HepG2 (cell line): ENCODE measurements at regions not wholly inside any gene's neighbourhood (a gene's known extent, or its start where the extent isn't known, plus 50 kb on each side); places are given as distances from the start of the nearest gene placed in this dataset.

ENCODE experiments used
- ARID5B ChIP-seq: IDR thresholded peaks from 2 replicates; pipeline ENCODE4 v1.4.0; 2020; ENCODE audit warnings: mild to moderate bottlenecking, missing genetic modification reagents
- HMG20A ChIP-seq: IDR thresholded peaks from 2 replicates; pipeline ENCODE4 v1.6.1; 2016; ENCODE audit warnings: borderline replicate concordance
- JDP2 ChIP-seq: sonication (generic); formaldehyde crosslinking; IDR thresholded peaks from 2 replicates; pipeline ENCODE4 v1.8.1; 2022; ENCODE audit warnings: missing genetic modification reagents, borderline replicate concordance
- RFX3 ChIP-seq: IDR thresholded peaks from 2 replicates; pipeline ENCODE4 v1.6.1; 2016; ENCODE audit warnings: missing biosample characterization, missing genetic modification reagents
- SAP130 ChIP-seq: IDR thresholded peaks from 2 replicates; pipeline ENCODE4 v1.6.1; 2016; ENCODE audit warnings: low read depth
- TEAD3 ChIP-seq: optimal IDR thresholded peaks from 2 replicates; pipeline ENCODE3; 2016; ENCODE audit warnings: borderline replicate concordance
- TRIM24 ChIP-seq: sonication (generic); formaldehyde crosslinking; IDR thresholded peaks from 2 replicates; pipeline ENCODE4 v1.8.0; 2022; ENCODE audit warnings: mild to moderate bottlenecking, missing genetic modification reagents
- ZBTB4 ChIP-seq: sonication (generic); formaldehyde crosslinking; IDR thresholded peaks from 2 replicates; pipeline ENCODE4 v1.4.0; 2020; ENCODE audit warnings: missing genetic modification reagents, mild to moderate bottlenecking, borderline replicate concordance
- ZFP36L1 ChIP-seq: sonication (generic); formaldehyde crosslinking; IDR thresholded peaks from 2 replicates; pipeline ENCODE4 v1.8.0; 2022; ENCODE audit warnings: mild to moderate bottlenecking, missing genetic modification reagents, moderate library complexity
- ZKSCAN8 ChIP-seq: IDR thresholded peaks from 2 replicates; pipeline ENCODE4 v1.6.1; 2016; ENCODE audit warnings: borderline replicate concordance, missing genetic modification reagents, missing compliant biosample characterization
- ZNF280D ChIP-seq: sonication (generic); formaldehyde crosslinking; IDR thresholded peaks from 2 replicates; pipeline ENCODE4 v1.5.1; 2020; ENCODE audit warnings: mild to moderate bottlenecking, missing genetic modification reagents
- ZNF563 ChIP-seq: sonication (generic); formaldehyde crosslinking; IDR thresholded peaks from 2 replicates; pipeline ENCODE4 v1.8.0; 2022; ENCODE audit warnings: mild to moderate bottlenecking, moderate library complexity, missing genetic modification reagents
- ZNF687 ChIP-seq: sonication (generic); formaldehyde crosslinking; IDR thresholded peaks from 2 replicates; pipeline ENCODE4 v1.5.1; 2020; ENCODE audit warnings: mild to moderate bottlenecking, missing genetic modification reagents, moderate library complexity
- ZNF772 ChIP-seq: sonication (generic); formaldehyde crosslinking; IDR thresholded peaks from 2 replicates; pipeline ENCODE4 v1.5.0; 2020; ENCODE audit warnings: mild to moderate bottlenecking, missing genetic modification reagents
- ZNF816 ChIP-seq: sonication (generic); formaldehyde crosslinking; IDR thresholded peaks from 2 replicates; pipeline ENCODE4 v1.8.0; 2022; ENCODE audit warnings: missing genetic modification reagents, mild to moderate bottlenecking, borderline replicate concordance
- ZSCAN29 ChIP-seq: sonication (generic); formaldehyde crosslinking; conservative IDR thresholded peaks from 2 replicates; pipeline ENCODE4 v1.4.0; 2020; ENCODE audit warnings: mild to moderate bottlenecking, missing genetic modification reagents

- TF ChIP-seq ZFP36L1 (CRISPR knock-in tag) = no peak
- TF ChIP-seq ZBTB4 (CRISPR knock-in tag) = no peak
- TF ChIP-seq ZSCAN29 (CRISPR knock-in tag) = no peak
- no peak for TF ChIP-seq ZNF280D (CRISPR knock-in tag)
- TF ChIP-seq ZNF687 (CRISPR knock-in tag) = peak; percentile 19; the same call in 1 of the 2 replicates
- TF ChIP-seq JDP2 (CRISPR knock-in tag) = no peak
- TF ChIP-seq TRIM24 = no peak
- no peak for TF ChIP-seq ZKSCAN8 (CRISPR knock-in tag)
- TF ChIP-seq HMG20A (CRISPR knock-in tag) = peak; percentile 16; the same call in 1 of the 2 replicates
- peak; percentile 50; the same call in 1 of the 2 replicates for TF ChIP-seq ARID5B
- TF ChIP-seq ZNF772 = no peak
- TF ChIP-seq ZNF816 (CRISPR knock-in tag) = no peak
- TF ChIP-seq RFX3 (CRISPR knock-in tag) = no peak
- peak; percentile 9; the same call in 1 of the 2 replicates for TF ChIP-seq SAP130
- TF ChIP-seq ZNF563 (CRISPR knock-in tag) = no peak
- peak; percentile 56 for TF ChIP-seq TEAD3 (CRISPR knock-in tag)
These were observed 198.3 kb downstream of the BAMBI start (continued) for GRCh38 chr10:28875549-28876081.
